Testis (tissue), 2 donors: ENCODE measurements at regions not wholly inside any gene's neighbourhood (a gene's known extent, or its start where the extent isn't known, plus 50 kb on each side); places are given as distances from the start of the nearest gene placed in this dataset.

Experiments used
- POLR2A ChIP-seq: fragments of 450-650 bp; IDR thresholded peaks from one replicate; pipeline ENCODE4 v1.6.1; 2017; ENCODE audit warnings: antibody characterized with exemption, mild to moderate bottlenecking, moderate library complexity
- TF ChIP-seq, protein P1 (sequence below), 3 experiments: fragments of 450-650 bp in 2 of 3; fragments of 200-600 bp in 1 of 3; sonication (generic) in 1 of 3; IDR thresholded peaks; one replicate each; pipeline ENCODE4 v1.5.1; 2016 to 2019; ENCODE audit warnings: antibody characterized with exemption in 3 of 3, mild to moderate bottlenecking in 2 of 3, moderate library complexity in 1 of 3

- TF ChIP-seq, protein P1, sequence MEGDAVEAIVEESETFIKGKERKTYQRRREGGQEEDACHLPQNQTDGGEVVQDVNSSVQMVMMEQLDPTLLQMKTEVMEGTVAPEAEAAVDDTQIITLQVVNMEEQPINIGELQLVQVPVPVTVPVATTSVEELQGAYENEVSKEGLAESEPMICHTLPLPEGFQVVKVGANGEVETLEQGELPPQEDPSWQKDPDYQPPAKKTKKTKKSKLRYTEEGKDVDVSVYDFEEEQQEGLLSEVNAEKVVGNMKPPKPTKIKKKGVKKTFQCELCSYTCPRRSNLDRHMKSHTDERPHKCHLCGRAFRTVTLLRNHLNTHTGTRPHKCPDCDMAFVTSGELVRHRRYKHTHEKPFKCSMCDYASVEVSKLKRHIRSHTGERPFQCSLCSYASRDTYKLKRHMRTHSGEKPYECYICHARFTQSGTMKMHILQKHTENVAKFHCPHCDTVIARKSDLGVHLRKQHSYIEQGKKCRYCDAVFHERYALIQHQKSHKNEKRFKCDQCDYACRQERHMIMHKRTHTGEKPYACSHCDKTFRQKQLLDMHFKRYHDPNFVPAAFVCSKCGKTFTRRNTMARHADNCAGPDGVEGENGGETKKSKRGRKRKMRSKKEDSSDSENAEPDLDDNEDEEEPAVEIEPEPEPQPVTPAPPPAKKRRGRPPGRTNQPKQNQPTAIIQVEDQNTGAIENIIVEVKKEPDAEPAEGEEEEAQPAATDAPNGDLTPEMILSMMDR (IDR thresholded peaks at IDR 0.05): no peak
- TF ChIP-seq POLR2A: no peak
Observed at GRCh38 chr2:201949181-201949926, 84.3 kb upstream of the FZD7 start.
